RWPE2 (cell line): ENCODE measurements at regions not wholly inside any gene's neighbourhood (a gene's known extent, or its start where the extent isn't known, plus 50 kb on each side); places are given as distances from the start of the nearest gene placed in this dataset.

Source experiments
- ATAC-seq: fragments of 200-7000 bp; cut with Tn5 transposase; 3 replicates; pipeline ENCODE4 v1.9.1; 2021; ENCODE audit warnings: low read depth
- DNase-seq: peaks from one replicate; pipeline ENCODE4 v3.0.0-alpha.2; 2020; ENCODE audit warnings: low spot score
- H3K27ac ChIP-seq: fragments of 450-650 bp; 2 replicates; pipeline ENCODE4 v1.5.1; 2017; ENCODE audit warnings: mild to moderate bottlenecking; ENCODE audit not compliant: poor library complexity, severe bottlenecking
- H3K27me3 ChIP-seq: fragments of 250-450 bp; sonication (Bioruptor Pico); 2 replicates; pipeline ENCODE4 v1.5.1; 2021; ENCODE audit warnings: mild to moderate bottlenecking, moderate library complexity; ENCODE audit not compliant: insufficient read depth, poor library complexity, severe bottlenecking
- H3K36me3 ChIP-seq: fragments of 250-450 bp; sonication (Bioruptor Pico); 2 replicates; pipeline ENCODE4 v1.5.1; 2020; ENCODE audit warnings: low read depth, mild to moderate bottlenecking, moderate library complexity
- H3K4me1 ChIP-seq: fragments of 250-450 bp; sonication (Bioruptor Pico); 2 replicates; pipeline ENCODE4 v1.5.1; 2021; ENCODE audit warnings: mild to moderate bottlenecking, moderate library complexity; ENCODE audit not compliant: insufficient read depth, poor library complexity, severe bottlenecking
- H3K4me3 ChIP-seq: fragments of 250-450 bp; sonication (Bioruptor Pico); 2 replicates; pipeline ENCODE4 v1.5.1; 2021; ENCODE audit warnings: mild to moderate bottlenecking, moderate library complexity; ENCODE audit not compliant: severe bottlenecking
- H3K9me3 ChIP-seq: fragments of 250-450 bp; sonication (Bioruptor Pico); 2 replicates; pipeline ENCODE4 v1.5.1; 2021; ENCODE audit warnings: mild to moderate bottlenecking, moderate library complexity; ENCODE audit not compliant: severe bottlenecking
- TF ChIP-seq, protein P1 (sequence below): fragments of 450-650 bp; IDR thresholded peaks from one replicate; pipeline ENCODE4 v1.5.1; 2017; ENCODE audit warnings: mild to moderate bottlenecking, moderate library complexity; ENCODE audit not compliant: poor library complexity, severe bottlenecking

DNA sequence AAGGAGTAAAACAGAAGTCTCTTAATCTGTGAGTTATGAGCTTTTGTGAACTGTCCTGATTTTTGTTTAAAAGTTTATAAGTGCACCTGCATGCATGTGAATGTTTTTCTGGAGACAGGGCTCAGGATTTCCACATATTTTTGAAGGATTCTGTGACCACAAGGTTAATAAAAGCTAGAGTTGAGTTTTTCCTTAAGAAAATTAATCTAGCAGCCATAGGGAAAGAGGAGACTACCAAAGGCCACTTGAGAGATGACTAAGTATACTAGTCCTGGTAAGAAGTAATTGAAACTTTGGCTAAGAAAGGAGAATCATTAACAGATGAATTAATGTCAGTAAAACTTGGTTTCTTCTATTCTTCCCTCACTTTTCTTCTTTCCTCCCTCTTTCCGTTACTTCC is 176.8 kb upstream of the EPHA3 start:
- H3K4me1 ChIP-seq: no peaks in the 10 kb centered on the region
- no peaks in the 10 kb centered on the region for H3K9me3 ChIP-seq
- DNase-seq: no peak
- no peaks in the 10 kb centered on the region for H3K27me3 ChIP-seq
- H3K36me3 ChIP-seq: no peaks in the 10 kb centered on the region
- no peak for ATAC-seq
- no peak overlapping the region for H3K27ac ChIP-seq
- H3K4me3 ChIP-seq: no peak overlapping the region
- TF ChIP-seq, protein P1, sequence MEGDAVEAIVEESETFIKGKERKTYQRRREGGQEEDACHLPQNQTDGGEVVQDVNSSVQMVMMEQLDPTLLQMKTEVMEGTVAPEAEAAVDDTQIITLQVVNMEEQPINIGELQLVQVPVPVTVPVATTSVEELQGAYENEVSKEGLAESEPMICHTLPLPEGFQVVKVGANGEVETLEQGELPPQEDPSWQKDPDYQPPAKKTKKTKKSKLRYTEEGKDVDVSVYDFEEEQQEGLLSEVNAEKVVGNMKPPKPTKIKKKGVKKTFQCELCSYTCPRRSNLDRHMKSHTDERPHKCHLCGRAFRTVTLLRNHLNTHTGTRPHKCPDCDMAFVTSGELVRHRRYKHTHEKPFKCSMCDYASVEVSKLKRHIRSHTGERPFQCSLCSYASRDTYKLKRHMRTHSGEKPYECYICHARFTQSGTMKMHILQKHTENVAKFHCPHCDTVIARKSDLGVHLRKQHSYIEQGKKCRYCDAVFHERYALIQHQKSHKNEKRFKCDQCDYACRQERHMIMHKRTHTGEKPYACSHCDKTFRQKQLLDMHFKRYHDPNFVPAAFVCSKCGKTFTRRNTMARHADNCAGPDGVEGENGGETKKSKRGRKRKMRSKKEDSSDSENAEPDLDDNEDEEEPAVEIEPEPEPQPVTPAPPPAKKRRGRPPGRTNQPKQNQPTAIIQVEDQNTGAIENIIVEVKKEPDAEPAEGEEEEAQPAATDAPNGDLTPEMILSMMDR: no peak

DNA sequence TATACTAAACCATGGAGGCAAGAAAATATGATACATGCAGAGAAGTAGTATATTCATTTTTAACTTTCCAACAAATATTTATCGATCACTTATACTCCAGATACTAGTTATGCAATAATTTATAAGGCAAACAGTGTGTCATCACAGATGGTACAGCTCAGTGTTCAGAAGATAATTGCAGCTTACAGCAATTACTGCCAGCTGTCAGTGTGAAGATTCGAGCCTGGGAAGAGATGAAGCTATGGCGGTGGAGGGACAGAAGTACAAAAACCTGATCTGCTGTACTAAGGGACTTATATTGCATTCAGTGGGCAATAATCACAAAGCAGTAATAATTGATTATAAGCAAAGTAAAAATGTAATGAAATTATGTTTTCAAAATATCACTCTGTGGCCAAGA is 170.6 kb upstream of the EPHA3 start:
- DNase-seq (no peak), ATAC-seq (no peak)
- Histone ChIP-seq H3K4me1 (no peaks in the 10 kb centered on the region), H3K36me3 (no peaks in the 10 kb centered on the region), H3K4me3 (no peak overlapping the region), H3K27me3 (no peaks in the 10 kb centered on the region), H3K9me3 (no peaks in the 10 kb centered on the region), H3K27ac (no peak overlapping the region)
- TF ChIP-seq, protein P1: no peak

DNA sequence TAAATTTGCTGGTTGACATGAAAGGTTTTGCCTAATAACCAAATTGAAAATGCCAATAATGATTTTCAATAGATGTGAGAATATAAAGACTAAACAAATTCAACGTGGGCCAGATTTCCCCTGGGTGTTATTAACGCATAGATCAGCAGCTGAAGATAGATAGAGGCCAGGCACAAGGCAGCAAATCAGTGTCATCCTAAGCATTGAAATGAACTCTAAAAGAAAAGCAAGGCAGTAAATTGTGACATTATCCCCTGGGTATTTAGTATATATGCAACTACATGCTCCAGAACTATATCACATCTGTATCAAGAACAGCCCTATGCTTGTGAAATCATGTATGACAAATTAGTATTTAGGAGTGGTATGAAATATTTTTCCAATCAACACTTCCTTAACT is 167.1 kb upstream of the EPHA3 start:
- Histone ChIP-seq H3K4me1 (no peaks in the 10 kb centered on the region), H3K9me3 (no peaks in the 10 kb centered on the region), H3K36me3 (no peaks in the 10 kb centered on the region), H3K27me3 (no peaks in the 10 kb centered on the region), H3K4me3 (no peak overlapping the region), H3K27ac (no peak overlapping the region)
- DNase-seq (no peak), ATAC-seq (no peak)
- TF ChIP-seq, protein P1: no peak

DNA sequence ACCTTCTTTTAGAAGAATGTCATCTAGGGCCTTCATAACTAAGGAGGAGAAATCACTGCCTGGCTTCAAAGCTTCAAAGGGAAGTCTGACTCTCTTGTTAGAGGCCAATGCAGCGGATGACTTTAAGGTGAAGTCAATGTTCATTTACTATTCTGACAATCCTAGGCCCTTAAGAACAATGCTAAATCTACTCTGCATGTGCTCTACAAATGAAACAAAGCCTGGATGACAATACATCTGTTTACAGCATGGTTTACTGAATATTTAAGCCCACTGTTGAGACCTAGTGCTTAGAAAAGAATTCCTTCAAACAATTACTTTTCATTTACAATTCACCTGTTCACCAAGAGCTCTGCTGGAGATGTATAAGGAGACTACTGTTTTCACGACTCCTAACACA is 160.4 kb upstream of the EPHA3 start:
- Histone ChIP-seq H3K4me3 (no peak overlapping the region), H3K4me1 (no peaks in the 10 kb centered on the region), H3K9me3 (no peaks in the 10 kb centered on the region), H3K36me3 (no peaks in the 10 kb centered on the region), H3K27ac (no peak overlapping the region), H3K27me3 (no peaks in the 10 kb centered on the region)
- ATAC-seq (no peak), DNase-seq (no peak)
- TF ChIP-seq, protein P1: no peak

DNA sequence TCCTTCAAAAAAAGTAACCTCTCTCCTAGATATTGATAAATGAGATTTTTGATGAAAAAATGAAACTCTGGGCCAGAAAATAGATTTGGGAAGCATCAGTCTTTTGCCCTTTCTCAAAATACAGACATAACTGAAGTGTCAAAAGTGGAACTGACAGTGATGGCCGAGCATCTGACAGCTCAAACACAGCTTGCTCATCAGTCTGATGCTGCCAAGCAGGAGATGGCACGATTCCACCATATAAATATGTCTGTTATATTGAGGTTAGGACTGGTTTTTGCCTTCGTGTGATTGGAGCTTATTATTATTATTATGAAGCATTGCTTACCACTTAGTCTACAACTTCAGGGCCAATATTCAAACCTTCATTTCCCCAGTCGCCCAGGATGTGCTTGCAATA is 152.6 kb upstream of the EPHA3 start:
- Histone ChIP-seq H3K27ac (no peak overlapping the region), H3K27me3 (no peaks in the 10 kb centered on the region), H3K4me3 (no peak overlapping the region), H3K9me3 (no peaks in the 10 kb centered on the region), H3K4me1 (peaks cover 23% of the 10 kb centered on the region), H3K36me3 (no peaks in the 10 kb centered on the region)
- DNase-seq: no peak
- ATAC-seq: no peak
- TF ChIP-seq, protein P1: no peak
